DOHH2 (cell line): ENCODE measurements at regions not wholly inside any gene's neighbourhood (a gene's known extent, or its start where the extent isn't known, plus 50 kb on each side); places are given as distances from the start of the nearest gene placed in this dataset.

Source experiments
- EZH2phosphoT487 ChIP-seq: fragments of 200-600 bp; sonication (generic); IDR thresholded peaks from 2 replicates; pipeline ENCODE4 v1.6.1; 2017; ENCODE audit warnings: borderline replicate concordance, mild to moderate bottlenecking, antibody characterized with exemption, low read length, moderate library complexity, mixed read lengths
- TF ChIP-seq, protein P1 (sequence below): fragments of 200-600 bp; sonication (generic); IDR thresholded peaks from one replicate; pipeline ENCODE4 v1.5.1; 2014; ENCODE audit warnings: antibody characterized with exemption, mild to moderate bottlenecking, low read depth, low read length; ENCODE audit not compliant: poor library complexity, severe bottlenecking

DNA sequence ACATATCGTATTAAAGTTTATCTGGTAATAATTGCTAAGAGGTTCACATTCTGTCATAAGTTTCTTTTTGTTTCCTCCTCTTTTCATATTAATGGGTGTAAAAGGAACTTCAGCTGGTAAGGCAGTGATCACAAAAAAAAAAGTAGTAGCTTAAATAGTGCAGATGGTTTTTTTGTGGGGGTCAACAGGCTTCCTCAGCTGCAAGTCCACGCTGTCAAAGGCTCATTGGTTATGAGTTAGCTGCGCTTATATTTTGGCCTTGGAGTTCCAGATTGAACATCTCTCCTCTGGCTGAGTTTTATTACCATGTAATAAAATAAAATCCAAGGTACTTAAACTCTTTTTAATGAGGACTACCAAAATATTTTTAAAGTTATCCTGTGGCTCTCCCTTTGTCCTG is 277.0 kb upstream of the ZEB2 start:
- TF ChIP-seq, protein P1, sequence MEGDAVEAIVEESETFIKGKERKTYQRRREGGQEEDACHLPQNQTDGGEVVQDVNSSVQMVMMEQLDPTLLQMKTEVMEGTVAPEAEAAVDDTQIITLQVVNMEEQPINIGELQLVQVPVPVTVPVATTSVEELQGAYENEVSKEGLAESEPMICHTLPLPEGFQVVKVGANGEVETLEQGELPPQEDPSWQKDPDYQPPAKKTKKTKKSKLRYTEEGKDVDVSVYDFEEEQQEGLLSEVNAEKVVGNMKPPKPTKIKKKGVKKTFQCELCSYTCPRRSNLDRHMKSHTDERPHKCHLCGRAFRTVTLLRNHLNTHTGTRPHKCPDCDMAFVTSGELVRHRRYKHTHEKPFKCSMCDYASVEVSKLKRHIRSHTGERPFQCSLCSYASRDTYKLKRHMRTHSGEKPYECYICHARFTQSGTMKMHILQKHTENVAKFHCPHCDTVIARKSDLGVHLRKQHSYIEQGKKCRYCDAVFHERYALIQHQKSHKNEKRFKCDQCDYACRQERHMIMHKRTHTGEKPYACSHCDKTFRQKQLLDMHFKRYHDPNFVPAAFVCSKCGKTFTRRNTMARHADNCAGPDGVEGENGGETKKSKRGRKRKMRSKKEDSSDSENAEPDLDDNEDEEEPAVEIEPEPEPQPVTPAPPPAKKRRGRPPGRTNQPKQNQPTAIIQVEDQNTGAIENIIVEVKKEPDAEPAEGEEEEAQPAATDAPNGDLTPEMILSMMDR, result no peak
- no peak for TF ChIP-seq EZH2phosphoT487
